Stimulated activated memory B cell treated with anti-CD40 and anti-IgM and Interleukin-4, amounts not matched to agents 10 μg/mL and 1 μg/mL and 100 μg/mL, for 72 hours (primary cell): ENCODE measurements at regions not wholly inside any gene's neighbourhood (a gene's known extent, or its start where the extent isn't known, plus 50 kb on each side); places are given as distances from the start of the nearest gene placed in this dataset.

Experiments used
- ATAC-seq: fragments of 150-1000 bp; cut with Tn5 transposase; 2 replicates; pipeline ENCODE4 v1.10.0; 2021
- H3K27ac Mint-ChIP-seq: one replicate; pipeline ENCODE4 v1.8.0; 2022; ENCODE audit warnings: mild to moderate bottlenecking, mixed read lengths
- H3K27me3 Mint-ChIP-seq: one replicate; pipeline ENCODE4 v1.8.0; 2022; ENCODE audit warnings: mixed read lengths
- H3K36me3 Mint-ChIP-seq: one replicate; pipeline ENCODE4 v1.8.0; 2022; ENCODE audit warnings: mixed read lengths
- H3K4me1 Mint-ChIP-seq: one replicate; pipeline ENCODE4 v1.8.0; 2022; ENCODE audit warnings: mixed read lengths
- H3K4me3 Mint-ChIP-seq: one replicate; pipeline ENCODE4 v1.8.0; 2022; ENCODE audit warnings: mild to moderate bottlenecking, moderate library complexity, mixed read lengths
- H3K9me3 Mint-ChIP-seq: one replicate; pipeline ENCODE4 v1.8.0; 2022; ENCODE audit warnings: mixed read lengths

DNA sequence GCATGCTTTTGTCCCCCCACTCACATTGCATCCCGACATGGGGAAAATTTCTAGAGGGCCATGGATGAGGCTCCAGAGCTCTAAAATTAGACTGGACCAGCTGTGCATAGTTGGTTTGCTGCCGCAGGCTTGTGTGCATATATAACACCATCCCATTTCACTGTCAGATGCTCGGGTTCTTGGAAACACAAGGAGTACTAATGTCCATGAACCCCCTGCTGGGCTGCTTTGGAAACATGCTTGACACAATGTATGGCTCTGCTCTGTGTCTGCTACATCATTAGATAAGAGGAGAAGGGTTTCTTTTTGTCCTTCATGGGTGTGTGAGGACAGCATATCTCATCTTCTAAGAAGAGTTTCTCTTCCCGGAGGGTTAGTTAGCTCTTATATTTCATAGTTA lies 292.1 kb upstream of the RORB start:
- H3K27me3 Mint-ChIP-seq: no peaks in the 10 kb centered on the region
- H3K4me1 Mint-ChIP-seq: no peaks in the 10 kb centered on the region
- no peak overlapping the region for H3K27ac Mint-ChIP-seq

GRCh38 chr9:74218385-74219063 lies 278.6 kb upstream of the RORB start:
- ATAC-seq: no peak
- no peaks in the 10 kb centered on the region for H3K27me3 Mint-ChIP-seq
- no peak overlapping the region for H3K4me3 Mint-ChIP-seq
- no peaks in the 10 kb centered on the region for H3K4me1 Mint-ChIP-seq
- no peaks in the 10 kb centered on the region for H3K36me3 Mint-ChIP-seq
- H3K27ac Mint-ChIP-seq: no peak overlapping the region
- no peaks in the 10 kb centered on the region for H3K9me3 Mint-ChIP-seq

More for the DNA sequence above, 292.1 kb upstream of the RORB start:
- no peaks in the 10 kb centered on the region for H3K9me3 Mint-ChIP-seq
- H3K36me3 Mint-ChIP-seq: no peaks in the 10 kb centered on the region
- no peak for ATAC-seq
- H3K4me3 Mint-ChIP-seq: no peak overlapping the region

DNA sequence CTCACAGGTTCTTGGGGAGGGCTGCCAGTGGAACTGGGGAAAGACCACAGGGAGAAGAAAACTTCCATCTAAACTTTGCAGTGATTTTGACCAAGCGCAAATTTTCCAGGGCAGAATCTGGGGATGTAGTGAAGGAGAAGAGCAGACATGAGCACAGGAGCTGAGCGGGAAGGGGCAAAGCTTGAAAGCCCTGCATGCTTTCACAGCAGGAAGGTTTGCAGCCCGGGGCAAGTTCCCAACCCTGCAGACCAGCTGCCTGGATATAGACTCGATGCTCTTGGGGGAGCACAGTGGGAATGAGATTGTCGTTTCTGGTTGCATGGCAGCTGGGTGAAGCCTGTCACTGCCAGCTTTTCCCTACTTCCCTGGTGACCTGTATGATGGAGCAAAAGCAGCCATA lies 276.8 kb upstream of the RORB start:
- no peaks in the 10 kb centered on the region for H3K27me3 Mint-ChIP-seq
- no peak overlapping the region for H3K27ac Mint-ChIP-seq
- no peak for ATAC-seq
- H3K9me3 Mint-ChIP-seq: no peaks in the 10 kb centered on the region
- no peaks in the 10 kb centered on the region for H3K36me3 Mint-ChIP-seq
- no peaks in the 10 kb centered on the region for H3K4me1 Mint-ChIP-seq
- no peak overlapping the region for H3K4me3 Mint-ChIP-seq

DNA sequence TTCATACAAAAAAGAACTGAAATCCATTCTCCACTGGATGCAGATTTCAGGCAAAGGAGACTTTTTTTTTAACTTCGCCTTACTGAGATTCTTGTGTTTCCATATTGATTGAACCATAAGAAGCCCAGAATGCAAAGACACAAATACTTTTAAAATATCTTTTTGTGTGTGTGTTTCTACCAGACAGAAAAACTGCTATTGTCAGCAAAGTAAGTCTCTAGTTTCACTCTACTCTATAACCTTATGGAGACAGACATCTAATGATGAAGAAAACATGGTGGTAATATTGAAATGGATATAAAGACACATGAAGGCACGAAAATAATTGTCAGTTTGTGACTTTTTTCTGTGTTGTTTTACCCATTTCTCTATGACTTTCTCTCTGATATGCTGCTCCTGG lies 260.3 kb upstream of the RORB start:
- Mint-ChIP-seq H3K4me1 (no peaks in the 10 kb centered on the region), H3K27ac (no peak overlapping the region), H3K36me3 (no peaks in the 10 kb centered on the region), H3K4me3 (no peak overlapping the region), H3K9me3 (peaks cover 9% of the 10 kb centered on the region), H3K27me3 (no peaks in the 10 kb centered on the region)
- ATAC-seq: no peak

GRCh38 chr9:74245866-74246497 lies 251.2 kb upstream of the RORB start:
- Mint-ChIP-seq H3K4me1 (no peaks in the 10 kb centered on the region), H3K36me3 (no peaks in the 10 kb centered on the region), H3K27me3 (no peaks in the 10 kb centered on the region), H3K9me3 (peaks cover 11% of the 10 kb centered on the region), H3K27ac (no peak overlapping the region), H3K4me3 (no peak overlapping the region)
- no peak for ATAC-seq

DNA sequence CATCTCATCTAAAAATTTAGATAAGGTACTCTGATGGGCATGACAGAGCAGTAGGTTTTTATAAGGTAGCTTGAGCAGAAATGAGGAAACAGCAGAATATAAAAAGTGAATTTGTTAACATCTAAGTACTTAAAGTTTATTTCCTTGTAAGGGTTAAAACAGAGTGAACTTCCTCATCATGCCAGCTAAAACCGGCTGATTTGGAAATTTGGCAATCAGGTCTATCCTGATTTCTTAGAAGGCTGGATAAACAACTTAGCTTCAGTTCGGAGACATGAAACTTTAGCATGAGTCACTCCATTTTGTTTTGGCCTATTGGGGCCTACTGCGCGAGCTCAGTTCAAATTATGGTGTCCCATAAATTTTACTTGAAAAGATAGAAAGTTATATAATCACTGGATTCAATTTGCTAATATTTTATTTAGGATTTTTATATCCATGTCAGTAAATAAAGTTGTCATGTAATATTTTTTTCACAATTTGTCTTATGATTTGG lies 241.6 kb upstream of the RORB start:
- no peaks in the 10 kb centered on the region for H3K9me3 Mint-ChIP-seq
- no peak overlapping the region for H3K27ac Mint-ChIP-seq
- H3K27me3 Mint-ChIP-seq: no peaks in the 10 kb centered on the region
- no peaks in the 10 kb centered on the region for H3K36me3 Mint-ChIP-seq
- ATAC-seq: no peak
- no peak overlapping the region for H3K4me3 Mint-ChIP-seq
- no peaks in the 10 kb centered on the region for H3K4me1 Mint-ChIP-seq

DNA sequence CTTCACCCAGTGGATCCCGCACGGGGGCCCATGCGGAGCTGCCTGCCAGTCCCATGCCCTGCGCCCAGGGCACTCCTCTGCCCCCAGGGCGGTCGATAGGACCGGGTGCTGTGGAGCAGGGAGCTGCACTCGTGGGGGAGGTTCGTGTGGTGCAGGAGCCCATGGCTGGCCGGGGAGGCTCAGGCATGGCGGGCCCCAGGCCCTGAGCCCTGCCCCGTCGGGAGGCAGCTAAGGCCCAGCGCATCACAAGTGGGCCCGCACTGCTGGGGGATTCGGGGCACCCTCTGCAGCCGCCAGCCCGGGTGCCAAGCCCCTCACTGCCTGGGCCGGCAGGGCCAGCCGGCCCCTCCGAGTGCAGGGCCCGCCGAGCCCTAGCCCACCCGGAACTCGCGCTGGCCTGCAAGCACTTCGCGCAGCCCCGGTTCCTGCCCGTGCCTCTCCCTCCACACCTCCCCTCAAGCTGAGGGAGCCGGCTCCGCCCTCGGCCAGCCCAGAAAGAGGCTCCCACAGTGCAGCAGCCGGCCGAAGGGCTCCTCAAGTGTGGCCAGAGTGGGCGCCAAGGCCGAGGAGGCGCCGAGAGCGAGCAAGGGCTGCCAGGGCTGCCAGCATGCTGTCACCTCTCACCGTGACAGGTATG lies 221.1 kb upstream of the RORB start:
- no peaks in the 10 kb centered on the region for H3K9me3 Mint-ChIP-seq
- H3K4me3 Mint-ChIP-seq: no peak overlapping the region
- no peaks in the 10 kb centered on the region for H3K36me3 Mint-ChIP-seq
- no peaks in the 10 kb centered on the region for H3K4me1 Mint-ChIP-seq
- no peak overlapping the region for H3K27ac Mint-ChIP-seq
- peak; percentile 37 for ATAC-seq
- no peaks in the 10 kb centered on the region for H3K27me3 Mint-ChIP-seq

DNA sequence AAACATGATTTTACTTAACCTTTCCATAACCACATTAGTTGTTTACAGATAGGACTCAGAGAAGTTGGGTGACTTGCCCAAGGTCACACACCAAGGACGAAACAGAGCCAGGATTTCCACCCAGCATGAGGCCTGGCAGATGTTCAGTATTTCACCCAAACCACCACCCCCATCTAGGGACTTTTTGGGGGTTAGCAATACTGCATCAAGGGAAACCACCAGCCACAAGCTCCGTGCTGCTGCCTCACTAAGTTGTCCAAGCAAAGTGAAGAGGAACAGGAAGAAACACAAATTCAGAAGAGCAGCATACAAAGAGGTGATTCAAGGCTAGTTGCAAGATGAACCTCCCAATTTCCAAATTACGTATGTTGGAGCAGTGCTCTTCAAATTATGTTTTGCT lies 219.6 kb upstream of the RORB start:
- H3K27me3 Mint-ChIP-seq: no peaks in the 10 kb centered on the region
- no peaks in the 10 kb centered on the region for H3K36me3 Mint-ChIP-seq
- no peak overlapping the region for H3K4me3 Mint-ChIP-seq
- H3K27ac Mint-ChIP-seq: no peak overlapping the region
- no peaks in the 10 kb centered on the region for H3K9me3 Mint-ChIP-seq
- peak; percentile 45 for ATAC-seq
- H3K4me1 Mint-ChIP-seq: no peaks in the 10 kb centered on the region

- Mint-ChIP-seq H3K4me1 (no peaks in the 10 kb centered on the region), H3K4me3 (no peak overlapping the region), H3K27me3 (no peaks in the 10 kb centered on the region), H3K27ac (no peak overlapping the region), H3K9me3 (peaks cover 2% of the 10 kb centered on the region), H3K36me3 (no peaks in the 10 kb centered on the region)
- no peak for ATAC-seq
Measured at GRCh38 chr9:74281674-74282073, 215.5 kb upstream of the RORB start.

GRCh38 chr9:74282526-74283253 lies 214.4 kb upstream of the RORB start:
- Mint-ChIP-seq H3K9me3 (peaks cover 7% of the 10 kb centered on the region), H3K4me1 (no peaks in the 10 kb centered on the region), H3K27me3 (no peaks in the 10 kb centered on the region), H3K36me3 (no peaks in the 10 kb centered on the region), H3K27ac (no peak overlapping the region), H3K4me3 (no peak overlapping the region)
- ATAC-seq: no peak

DNA sequence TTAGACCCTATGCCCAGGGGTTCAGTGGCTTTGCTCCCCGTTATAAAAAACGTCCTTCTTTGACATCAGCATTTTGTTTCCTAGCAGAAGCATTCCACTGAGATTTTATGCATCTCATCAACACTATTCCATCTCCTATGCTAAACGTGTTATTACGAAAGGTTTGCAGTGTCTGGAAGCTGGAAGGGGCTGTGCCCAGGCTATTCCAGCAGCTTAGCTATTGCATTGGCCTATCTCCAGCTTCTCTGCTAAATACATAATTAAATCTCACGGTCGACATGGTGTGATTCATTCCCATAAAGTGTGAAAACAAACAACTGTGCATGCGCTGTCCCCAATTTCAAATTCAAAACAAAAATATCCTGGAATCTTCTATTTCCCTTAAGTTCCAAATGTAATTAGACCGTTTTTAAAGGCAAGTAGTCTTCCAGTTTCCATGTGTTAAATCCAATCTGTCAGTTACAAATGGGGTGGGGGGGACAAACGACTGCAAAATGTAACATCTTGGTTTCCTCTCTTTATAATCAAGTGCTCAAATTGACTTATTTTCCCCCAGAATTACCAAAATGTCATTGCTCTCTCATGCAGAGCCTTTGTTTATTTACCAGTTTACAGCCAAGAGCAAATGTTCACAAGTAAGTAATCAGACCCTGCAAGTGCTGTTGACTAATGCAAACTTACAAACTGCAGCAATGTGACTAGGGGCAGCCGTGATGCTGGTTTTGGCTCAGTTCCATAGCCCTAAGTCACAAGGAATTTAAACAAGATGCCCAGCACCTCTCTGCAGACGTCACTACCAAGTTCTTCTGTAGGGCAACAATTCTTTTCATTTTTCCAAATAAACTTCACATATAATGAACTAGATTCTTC lies 212.3 kb upstream of the RORB start:
- Mint-ChIP-seq H3K4me1 (no peaks in the 10 kb centered on the region), H3K27ac (no peak overlapping the region), H3K4me3 (no peak overlapping the region), H3K36me3 (no peaks in the 10 kb centered on the region), H3K9me3 (peaks cover 7% of the 10 kb centered on the region), H3K27me3 (no peaks in the 10 kb centered on the region)
- ATAC-seq: no peak

DNA sequence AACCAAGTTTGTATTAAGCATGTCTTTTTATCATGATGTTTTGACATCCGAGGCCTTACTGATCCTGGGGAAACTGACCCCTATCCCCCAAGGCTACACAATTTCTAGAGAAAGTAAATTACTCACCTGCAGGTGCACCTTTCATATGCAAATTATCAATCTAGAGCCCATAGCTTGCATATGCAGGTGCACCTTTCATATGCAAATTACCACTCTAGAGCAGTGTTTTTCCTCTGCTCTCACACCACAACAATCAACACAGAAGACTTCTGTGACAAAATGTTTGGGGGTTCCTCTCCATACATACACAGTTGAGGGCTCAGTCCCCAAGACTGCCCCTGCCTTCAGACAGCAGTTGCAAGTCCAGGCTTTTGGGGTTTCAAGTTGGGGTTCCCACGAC lies 203.7 kb upstream of the RORB start:
- Mint-ChIP-seq H3K9me3 (peaks cover 2% of the 10 kb centered on the region), H3K36me3 (no peaks in the 10 kb centered on the region), H3K27ac (no peak overlapping the region), H3K4me3 (no peak overlapping the region), H3K4me1 (no peaks in the 10 kb centered on the region), H3K27me3 (no peaks in the 10 kb centered on the region)
- no peak for ATAC-seq

DNA sequence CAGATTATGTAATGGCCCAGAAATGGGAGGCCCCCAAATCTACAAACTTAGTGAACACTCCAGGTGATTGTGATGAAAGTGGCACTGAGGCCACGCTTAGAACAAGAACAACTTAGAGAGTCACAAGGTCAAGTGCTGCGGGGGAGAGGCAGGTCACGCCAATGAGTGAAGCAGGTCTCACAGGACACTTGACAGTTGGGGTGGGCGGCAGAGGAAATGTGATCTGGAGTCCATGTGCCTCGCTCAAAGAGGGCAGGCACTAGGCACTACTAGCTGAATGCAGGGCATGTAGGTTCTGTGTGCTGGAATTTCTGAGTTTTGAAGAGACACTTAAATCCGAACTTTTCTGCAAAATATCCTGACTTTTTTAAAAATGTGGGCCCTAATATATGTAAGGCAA lies 193.2 kb upstream of the RORB start:
- no peaks in the 10 kb centered on the region for H3K9me3 Mint-ChIP-seq
- no peak for ATAC-seq
- H3K4me3 Mint-ChIP-seq: no peak overlapping the region
- no peaks in the 10 kb centered on the region for H3K36me3 Mint-ChIP-seq
- H3K27me3 Mint-ChIP-seq: no peaks in the 10 kb centered on the region
- no peak overlapping the region for H3K27ac Mint-ChIP-seq
- no peaks in the 10 kb centered on the region for H3K4me1 Mint-ChIP-seq

DNA sequence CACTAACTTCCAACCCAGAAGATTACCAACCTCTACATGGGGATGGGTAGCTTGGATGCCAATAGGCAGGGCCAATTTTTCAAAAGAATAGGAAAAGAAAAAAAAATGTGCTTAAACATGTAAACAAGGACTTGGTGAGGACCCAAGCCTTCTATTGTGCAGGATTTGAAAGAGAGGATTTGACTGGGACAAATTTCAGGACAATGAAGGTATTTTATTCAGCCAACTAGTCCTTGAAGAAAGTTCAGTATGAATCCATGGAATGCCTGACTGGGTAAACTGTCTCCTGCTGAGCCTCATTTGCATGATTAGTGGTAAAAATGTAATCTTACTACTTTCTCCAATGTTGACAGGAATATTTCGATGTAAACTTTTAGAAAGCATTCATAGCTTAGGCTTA lies 192.5 kb upstream of the RORB start:
- no peak overlapping the region for H3K4me3 Mint-ChIP-seq
- ATAC-seq: no peak
- no peaks in the 10 kb centered on the region for H3K27me3 Mint-ChIP-seq
- no peaks in the 10 kb centered on the region for H3K9me3 Mint-ChIP-seq
- H3K27ac Mint-ChIP-seq: no peak overlapping the region
- H3K4me1 Mint-ChIP-seq: no peaks in the 10 kb centered on the region
- no peaks in the 10 kb centered on the region for H3K36me3 Mint-ChIP-seq

DNA sequence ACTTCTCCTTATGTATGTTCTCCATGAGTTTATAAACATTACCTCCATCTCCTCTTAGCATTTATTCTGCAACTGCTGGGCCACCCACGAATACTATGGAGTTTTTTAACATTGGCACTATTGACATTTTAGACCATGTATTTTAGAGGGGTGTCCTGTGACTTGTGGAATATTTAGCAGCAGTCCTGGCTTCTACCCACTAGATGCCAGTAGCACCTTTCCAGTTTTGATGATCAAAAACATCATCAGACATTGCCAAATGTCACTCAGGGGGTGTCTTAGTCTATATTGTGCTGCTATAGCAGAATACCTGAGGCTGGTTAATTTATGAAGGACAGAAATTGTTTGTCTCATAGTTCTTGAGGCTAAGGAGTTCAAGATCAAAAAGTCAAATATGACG lies 187.5 kb upstream of the RORB start:
- Mint-ChIP-seq H3K27me3 (no peaks in the 10 kb centered on the region), H3K9me3 (peaks cover 6% of the 10 kb centered on the region), H3K4me1 (no peaks in the 10 kb centered on the region), H3K36me3 (no peaks in the 10 kb centered on the region), H3K27ac (no peak overlapping the region), H3K4me3 (no peak overlapping the region)
- no peak for ATAC-seq
